GM21381 (cell line): ENCODE measurements at regions not wholly inside any gene's neighbourhood (a gene's known extent, or its start where the extent isn't known, plus 50 kb on each side); places are given as distances from the start of the nearest gene placed in this dataset.
"Not testable (repeated sequence)": the region's sequence is repeated elsewhere in the genome, so short reads cannot be mapped to it uniquely, and the experiment has no call there.

ENCODE experiments used
- ATAC-seq: cut with Tn5 transposase; IDR thresholded peaks from one replicate; pipeline ENCODE4 v1.9.1; 2021; ENCODE audit warnings: mild to moderate bottlenecking, moderate library complexity; ENCODE audit not compliant: unreplicated experiment

DNA sequence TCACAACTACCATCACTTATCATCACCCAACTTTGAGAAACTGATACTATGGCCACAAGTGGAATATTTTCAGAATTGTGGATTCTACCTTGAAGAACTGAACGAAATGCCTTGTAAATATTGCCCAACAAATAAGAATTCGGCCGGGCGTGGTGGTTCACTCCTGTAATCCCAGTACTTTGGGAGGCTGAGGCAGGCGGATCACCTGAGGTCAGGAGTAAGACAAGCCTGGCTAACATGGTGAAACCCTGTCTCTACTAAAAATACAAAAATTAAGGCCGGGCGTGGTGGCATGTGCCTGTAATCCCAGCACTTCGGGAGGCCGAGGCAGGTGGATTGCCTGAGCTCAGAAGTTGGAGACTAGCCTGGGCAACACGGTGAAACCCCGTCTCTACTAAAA is 862.7 kb downstream of the ZPLD1 start:
- not testable (repeated sequence) for ATAC-seq

DNA sequence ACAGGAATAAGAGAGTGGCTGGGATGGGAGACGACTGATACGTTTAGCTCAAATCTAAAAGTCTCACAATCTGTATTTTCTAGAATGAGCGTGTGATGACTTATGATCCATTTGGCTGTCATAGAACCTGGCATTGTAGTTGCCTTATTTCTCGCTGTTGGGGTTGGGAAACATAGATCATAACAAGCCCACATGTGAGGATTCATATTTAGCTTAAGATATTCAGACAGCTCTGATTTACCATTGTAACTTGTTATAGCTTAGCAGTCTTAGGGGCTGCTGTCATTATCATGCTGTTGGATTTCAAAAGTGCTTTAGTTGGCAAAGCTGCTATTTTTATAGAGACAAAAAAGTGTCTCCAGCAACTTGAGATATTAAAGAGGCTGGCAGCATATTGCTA is 871.3 kb downstream of the ZPLD1 start:
- ATAC-seq, result no peak

DNA sequence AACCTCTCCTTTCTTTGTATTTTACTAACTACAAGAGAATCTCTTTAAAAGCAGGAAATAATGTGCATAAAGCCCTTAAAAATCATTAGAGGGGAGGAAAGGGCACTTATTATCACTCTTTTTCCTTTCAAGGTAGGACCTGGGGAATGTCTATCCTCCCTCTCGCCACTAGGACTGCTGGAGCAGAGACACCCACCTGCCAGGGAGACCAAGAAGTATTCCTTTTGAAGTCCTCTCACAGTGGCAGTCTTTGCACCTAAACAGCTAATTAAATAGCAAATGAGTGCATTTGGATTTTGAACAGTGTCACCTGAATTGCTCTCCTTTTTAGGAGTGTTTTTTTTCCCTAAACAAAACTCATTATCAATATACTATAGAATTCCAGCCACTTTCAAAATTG is 874.1 kb downstream of the ZPLD1 start:
- no peak for ATAC-seq

DNA sequence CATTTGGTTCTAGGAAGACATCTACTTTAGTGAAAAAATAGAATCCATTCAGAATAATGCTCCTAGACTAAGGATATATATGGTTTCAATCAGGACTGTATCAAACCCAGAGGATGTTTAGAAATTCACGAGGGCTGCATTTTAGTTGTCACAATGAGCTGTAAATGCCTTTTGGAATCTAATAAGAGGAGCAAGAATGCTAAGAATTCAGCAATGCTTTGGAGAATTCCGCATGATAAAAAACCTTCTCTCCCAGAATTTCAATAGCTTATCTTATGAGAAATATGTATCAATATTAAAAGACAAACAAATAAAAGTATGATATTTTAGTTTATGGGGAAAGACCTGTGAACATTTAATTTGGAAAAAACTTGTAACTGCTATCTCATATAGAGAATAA is 885.1 kb downstream of the ZPLD1 start:
- no peak for ATAC-seq

DNA sequence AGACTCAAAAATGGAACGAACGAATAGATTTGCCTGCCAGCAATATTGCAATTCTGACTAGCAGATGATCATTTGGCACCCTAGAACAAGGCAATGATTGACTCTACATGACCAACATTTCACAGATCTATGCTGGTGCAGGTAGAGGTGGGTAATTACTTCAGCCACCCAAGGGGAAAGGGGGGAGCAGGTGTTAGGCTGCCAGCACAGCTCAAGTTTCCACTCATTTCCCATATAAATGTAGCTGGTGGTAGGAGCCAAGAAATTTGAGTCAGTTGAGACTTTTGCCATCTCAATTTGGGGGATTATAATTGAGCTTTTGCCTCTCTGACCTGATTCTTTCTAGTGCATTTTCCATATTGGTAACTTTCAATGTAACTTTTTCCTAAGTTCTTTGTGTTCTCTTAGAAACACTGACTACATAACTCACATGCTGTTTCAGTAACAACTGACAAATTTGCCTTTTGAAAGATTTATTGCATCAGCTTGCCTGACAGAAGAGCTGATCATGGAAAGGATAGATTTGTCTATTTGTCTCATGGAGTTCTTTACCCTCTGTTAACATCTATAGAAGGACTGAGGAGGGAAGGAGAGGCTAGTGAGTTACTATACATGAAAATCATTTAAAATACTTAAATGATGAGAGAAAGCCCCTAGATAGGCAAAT is 902.5 kb downstream of the ZPLD1 start:
- no peak for ATAC-seq

DNA sequence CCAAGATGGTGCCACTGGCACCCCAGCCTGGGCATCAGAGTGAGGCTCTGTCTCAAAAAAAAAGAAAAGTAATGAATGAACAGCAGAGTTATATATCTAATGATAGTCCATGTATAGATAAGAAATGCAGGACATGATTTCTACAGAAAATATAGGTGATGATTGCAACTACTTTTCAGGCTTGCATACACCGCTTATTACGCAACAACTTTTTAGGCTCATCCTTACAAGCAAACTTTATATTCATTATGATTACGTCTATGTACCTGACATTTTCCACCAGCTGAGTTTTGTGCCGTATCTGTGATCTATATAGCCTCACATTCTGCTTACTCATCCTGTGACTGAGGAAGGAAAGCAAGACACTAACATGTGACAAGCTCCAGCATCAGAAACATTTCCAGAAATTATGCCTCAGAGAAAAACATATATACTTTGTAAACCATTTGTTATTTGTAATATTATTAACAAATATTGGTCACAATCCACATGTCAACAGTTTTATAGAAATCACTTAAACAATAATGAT is 906.3 kb downstream of the ZPLD1 start:
- no peak for ATAC-seq

DNA sequence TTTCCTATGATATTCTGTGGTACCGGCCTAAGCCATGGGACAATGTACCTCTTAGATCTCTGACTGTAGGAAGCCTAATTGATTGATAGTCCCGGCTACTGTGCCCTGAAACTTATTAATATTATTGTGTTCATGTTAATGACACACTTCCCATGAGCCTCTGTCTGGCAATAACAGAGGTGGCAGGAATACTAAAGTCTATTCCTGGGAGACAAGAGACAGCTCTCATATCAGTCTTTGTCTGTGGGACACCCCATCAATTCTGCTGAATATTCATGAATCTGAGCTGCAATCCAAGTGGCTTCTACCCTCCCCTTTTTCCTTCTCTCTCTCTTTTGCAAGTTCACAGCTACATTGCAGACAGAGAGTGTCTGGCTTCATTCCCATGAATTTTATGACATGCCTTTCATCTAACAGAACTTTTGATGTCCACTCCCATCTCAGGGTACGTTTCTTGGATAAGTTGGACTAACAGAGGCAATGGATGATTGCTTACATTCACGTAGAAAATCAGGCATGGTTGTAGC is 907.5 kb downstream of the ZPLD1 start:
- no peak for ATAC-seq

DNA sequence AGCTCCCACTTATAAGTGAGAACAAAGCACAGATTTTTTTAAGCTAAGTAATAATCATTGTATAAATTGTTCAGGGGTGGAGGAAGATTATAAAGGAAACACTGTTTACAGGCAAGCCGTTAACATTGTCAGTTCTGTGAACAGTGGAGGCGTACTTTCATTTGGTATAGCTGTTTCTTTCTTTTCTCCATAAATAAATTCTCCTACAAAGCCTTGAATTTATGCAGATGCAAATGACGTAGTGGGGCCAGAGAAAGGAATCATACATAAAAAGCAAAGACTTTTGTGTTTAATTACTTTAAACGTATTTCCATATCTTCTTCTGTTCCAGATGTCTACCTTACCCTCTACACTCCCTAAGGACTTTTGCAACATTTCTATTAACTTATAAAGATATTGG is 914.9 kb downstream of the ZPLD1 start:
- no peak for ATAC-seq

DNA sequence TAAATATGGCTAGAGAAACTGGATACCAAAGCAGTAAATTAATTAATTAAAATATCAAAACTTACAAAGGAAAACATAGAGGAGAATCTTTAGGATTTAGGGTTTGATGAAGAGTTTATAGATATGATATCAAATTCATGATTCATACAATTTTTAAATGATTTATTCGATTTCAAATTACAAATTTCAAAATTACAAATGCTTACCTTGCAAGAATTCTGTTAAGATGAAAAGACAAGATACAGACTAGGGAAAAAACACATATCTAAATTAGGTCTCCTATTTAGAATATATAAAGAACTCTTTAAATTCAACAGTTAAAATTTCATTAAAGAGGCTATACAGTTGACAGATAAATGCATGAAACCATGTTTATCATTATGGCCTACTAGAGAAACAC is 930.7 kb downstream of the ZPLD1 start:
- ATAC-seq, result no peak

DNA sequence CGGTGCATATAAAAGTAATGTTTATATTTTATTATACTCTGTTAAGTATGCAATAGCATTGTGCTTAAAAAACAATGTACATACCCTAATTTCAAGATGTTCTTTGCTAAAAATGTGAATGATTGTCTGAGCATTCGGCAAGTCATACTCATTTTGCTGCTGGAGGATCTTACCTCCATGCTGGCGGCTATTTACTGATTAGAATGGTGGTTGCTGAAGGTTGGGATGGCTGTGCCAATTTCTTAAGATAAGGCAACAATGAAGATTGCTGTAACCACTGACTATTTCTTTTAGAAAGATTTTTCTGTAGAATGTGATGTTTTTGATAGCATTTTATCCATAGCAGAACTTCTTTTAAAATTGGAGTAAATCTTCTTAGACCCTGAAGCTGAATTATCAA is 932.7 kb downstream of the ZPLD1 start:
- no peak for ATAC-seq

DNA sequence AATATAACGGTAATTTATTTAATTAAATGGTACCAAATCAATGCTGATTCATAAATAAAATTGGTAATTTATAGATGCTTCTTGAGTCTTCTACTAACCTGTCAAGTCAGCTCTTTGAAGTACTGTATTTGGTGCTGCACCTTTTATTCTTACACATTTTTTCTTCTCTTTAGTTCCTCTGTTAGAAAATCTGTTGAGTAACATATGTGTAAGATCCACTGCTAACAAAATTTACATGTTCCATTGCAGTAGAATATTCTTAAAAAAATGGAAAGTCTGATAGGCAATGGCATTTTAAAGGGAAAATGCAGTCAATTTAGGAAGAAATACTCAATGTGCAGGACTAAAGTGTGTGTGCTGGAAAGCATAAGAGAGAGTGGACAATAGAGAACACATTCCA is 936.6 kb downstream of the ZPLD1 start:
- ATAC-seq, result no peak

DNA sequence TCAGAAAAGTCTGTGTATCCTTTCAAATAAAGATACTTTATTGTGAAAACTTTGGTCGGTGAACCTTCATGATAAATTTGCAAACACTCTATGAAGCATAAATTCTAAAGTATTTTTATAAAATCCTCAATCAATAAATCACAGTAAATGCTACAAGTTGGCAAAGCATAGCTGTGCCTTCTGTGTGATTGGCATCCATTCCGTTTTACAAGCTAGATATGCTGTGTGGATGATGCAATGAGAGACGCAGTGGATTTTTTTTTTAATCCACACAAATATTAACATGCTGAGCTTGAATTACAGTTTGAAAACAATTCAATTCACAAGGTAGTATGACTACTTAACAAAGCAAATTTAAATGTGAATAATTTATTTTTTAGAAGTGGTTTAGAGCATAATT is 937.2 kb downstream of the ZPLD1 start:
- ATAC-seq, result no peak

DNA sequence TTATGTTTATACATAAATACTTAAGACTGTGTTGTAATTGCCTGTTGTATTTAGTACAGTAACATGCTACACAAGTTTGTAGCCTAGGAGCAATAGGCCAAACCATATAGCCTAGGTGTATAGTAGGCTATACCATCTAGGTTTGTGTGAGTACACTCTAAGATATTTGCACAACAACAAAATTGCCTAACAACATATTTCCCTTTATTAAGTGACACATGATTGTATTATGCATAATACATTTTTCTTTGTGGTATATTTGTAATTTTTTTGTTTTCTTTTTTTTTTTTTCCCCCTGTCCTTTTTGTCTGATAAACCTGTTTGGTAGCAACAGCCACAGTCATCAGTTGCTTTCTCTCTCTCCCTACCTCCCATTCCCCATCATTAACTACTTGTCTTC is 945.6 kb downstream of the ZPLD1 start:
- no peak for ATAC-seq

DNA sequence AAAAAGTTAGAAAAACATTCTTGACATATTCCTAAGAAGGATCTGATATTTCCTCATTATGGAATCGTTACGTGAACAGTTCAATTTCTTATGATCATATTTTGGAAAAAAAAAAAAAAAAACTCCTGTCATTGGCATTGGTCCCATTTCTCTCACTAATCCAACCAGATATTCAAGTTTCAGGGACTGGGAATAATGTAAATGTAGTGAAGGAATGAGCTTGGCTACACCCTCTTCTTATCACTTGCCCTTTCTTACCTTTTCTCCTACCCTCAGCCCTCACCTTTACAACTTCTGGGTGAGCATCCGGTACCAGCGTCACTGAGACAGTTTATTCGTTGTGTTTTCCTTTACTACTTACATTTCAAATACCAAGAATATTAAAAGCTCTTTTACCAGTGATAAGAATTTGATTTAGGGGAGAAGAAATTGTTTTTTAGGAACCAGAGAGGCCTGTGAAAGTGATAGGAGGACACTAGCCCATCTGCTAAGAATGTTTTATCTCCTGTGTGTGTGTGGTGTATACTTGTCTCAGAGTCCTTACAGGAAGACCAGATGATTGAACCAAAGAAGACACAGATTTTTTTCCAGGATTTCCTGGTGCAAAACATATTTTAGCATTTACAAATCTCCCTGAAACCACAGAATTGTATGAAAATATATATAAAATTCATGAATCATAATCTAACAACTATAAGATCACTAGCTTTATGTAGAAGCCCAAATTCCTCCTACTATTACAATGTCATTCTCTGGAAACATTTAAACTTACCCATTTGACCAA is 946.7 kb downstream of the ZPLD1 start:
- no peak for ATAC-seq

DNA sequence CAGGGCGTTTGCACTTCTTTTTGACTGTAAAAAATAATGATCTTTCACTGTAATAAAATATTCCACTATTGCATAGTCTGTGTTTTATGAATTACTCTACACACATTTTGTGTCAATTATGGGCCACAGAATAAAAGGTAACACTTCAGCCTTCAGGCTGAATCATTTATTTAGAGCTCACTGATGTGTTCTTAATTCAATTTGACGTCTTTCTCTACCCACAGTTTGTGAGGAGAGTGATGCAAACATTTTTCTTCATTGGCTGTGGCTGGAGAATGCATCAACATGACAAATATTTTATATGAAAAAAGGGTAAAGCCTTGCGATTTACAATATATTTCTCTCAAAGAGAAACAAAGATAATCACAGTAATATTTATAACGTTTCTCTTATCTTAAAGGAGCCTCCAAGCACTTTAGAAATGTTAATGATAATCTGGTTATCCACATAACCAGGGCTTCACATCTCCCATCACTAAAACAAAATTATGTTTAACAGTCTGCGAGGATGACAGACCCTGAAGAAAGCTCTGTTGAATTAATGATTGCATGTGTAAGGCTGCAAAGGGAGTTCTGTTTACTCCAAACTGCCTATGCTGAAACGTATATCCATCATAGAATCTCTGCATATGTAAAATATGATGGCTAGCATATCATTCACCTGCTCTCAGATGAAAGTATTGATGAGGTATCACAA is 951.3 kb downstream of the ZPLD1 start:
- no peak for ATAC-seq

DNA sequence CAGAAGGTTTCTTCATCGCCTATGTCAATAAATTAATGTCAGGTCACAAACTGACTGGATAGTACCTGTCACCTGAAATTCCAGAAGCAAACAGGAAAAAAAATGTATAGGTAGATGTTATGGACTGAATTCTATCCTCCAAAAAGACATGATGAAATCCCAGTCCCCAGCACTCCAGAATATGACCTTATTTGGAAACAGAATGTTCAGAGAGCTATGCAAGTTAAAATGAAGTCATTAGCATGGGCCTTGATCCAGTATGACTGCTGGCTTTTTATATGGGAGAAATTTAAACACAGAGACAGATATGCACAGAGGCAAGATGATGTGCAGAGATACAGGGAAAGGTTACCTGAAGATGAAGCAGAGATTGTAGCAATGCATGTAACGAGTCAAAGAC is 953.4 kb downstream of the ZPLD1 start:
- ATAC-seq, result no peak

DNA sequence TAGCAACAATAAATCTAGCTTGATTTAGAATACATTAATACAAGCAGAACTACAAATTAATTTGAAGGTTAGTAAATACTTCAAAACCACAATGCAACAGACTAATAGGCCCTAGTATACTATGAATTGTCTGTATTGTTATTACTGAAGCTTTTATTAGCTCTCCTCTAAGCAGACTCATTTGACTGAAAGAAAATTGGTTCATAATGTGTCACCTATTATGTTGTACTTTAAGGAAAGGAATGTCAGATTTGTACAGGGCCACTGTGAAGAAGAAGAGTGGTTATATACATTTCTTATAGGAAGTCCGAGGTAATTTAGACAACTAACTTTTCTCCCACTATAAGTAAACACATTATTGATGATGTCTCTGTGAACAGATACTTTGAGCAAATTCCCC is 954.5 kb downstream of the ZPLD1 start:
- ATAC-seq, result no peak

DNA sequence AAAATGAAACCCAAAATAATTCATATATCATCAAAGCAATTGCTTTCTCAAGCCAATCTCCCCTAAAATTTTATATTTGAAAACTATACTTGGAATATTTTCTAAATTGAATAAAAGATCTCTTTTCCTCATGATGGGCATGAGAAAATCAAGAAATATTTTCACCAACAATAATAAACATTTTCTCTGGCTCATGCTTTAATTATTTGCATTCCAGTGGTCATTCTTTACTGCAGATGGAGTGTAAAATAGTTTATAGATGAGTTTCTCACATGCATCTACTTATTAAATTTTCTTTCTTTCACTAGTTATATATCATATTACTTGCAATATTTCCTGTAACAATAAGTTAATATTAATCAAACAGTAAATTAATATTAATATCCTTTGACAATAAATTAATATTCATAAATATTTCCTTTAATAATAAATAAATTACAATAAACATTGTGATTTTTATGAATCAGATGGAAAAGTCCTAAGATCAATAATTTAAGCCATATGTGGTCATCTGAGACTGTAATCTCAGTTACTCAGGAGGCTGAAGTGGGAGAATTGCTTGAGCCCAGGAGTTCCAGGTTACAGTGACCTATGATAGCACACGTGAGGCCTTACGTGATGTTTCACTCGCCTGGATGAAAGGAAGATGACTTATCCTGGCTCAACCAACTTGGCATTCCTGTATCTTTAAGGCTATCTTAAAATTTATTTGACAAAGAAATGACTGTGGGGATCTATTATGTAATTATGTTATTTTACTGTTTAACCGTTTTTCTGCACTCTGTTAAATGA is 958.8 kb downstream of the ZPLD1 start:
- no peak for ATAC-seq

DNA sequence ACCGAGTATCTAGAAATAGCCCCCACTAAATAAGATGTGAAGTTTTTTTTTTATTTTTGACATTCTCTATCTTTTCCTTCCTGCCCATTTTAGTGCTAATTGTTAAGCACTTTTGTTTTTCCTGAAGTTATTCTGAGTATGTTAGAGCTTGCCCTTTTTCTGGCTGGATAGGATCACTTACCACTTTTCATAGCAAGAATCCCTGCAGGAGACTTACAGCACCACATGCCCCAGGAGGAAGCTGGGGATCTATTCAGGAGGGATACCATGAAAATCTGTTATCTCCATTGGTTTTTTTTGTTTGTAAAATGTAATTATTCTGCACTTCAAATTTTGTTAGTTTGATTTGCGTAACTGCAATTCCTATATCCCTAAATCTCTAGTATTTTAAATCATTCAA is 968.4 kb downstream of the ZPLD1 start:
- ATAC-seq, result no peak

DNA sequence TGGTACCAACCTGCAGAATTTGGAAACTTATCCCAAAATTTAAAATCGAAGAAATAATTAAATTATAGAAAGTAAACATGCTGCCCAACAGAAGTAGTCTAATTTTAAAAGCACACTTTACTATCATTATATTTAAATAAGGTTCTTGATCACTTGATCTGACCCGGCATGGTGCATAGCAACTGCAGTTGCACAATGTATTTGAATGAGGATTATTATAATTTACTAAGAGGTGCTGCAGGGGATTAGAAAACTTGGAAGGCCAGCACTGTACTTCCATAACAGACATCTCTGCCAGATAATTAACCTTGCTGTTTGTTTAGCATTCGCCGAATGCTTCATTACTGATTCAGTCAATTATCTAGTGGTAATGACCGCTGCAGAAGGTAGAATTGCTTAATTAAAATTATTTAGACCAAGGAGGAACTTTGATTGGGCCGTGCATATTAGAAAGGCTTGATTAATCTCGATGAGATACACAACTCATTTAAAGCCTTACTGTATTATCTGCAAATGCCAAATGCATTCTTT is 971.6 kb downstream of the ZPLD1 start:
- no peak for ATAC-seq

DNA sequence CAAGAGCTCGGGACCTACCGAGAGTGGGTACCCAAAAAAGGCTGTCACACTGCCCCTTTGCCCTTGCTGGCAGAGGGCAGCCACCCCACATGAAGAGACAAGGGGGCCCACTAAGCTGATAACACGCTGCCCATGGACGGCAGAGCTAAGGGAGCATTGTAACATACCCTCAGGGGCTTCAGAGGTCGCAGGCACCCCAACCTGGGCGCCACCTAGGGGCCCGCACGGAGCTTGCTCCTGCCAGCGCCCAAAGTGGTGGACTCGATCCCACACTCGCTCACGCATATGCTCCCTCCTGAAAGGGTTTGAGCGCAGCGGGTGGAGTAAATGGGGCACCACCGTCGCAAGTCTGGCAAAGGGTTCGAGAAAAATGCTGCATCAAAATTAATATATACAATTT is 975.4 kb downstream of the ZPLD1 start:
- no peak for ATAC-seq
